ENCODE measurements at regions not wholly inside any gene's neighbourhood (a gene's known extent, or its start where the extent isn't known, plus 50 kb on each side); places are given as distances from the start of the nearest gene placed in this dataset.

DNA sequence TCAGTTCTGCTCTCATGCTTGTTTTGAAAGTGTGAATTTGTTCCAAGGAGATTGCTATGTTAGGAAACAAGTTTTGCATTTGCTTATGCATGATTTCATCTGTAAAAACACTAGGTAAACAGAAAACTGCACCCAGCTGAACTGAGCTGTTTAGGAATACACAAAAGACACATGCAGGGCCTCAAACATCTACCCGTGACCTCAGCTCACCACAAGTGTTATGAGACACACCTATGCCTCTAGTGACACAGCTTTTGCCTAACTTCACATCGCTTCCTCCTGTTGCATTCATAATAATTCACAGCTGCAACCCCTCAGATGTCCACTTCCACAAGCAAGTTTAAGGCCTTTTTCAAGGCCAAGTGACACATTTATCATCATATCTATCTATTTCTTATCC lies 98.0 kb upstream of the SLC24A3 start:
- H3K9ac ChIP-seq (ENCODE audit: low read length), result no peak overlapping the region
- H3K79me2 ChIP-seq (ENCODE audit: low read length), result no peaks in the 10 kb centered on the region
- no peak overlapping the region for H3K27ac ChIP-seq (ENCODE audit: low read length)
- TF ChIP-seq, protein P1, sequence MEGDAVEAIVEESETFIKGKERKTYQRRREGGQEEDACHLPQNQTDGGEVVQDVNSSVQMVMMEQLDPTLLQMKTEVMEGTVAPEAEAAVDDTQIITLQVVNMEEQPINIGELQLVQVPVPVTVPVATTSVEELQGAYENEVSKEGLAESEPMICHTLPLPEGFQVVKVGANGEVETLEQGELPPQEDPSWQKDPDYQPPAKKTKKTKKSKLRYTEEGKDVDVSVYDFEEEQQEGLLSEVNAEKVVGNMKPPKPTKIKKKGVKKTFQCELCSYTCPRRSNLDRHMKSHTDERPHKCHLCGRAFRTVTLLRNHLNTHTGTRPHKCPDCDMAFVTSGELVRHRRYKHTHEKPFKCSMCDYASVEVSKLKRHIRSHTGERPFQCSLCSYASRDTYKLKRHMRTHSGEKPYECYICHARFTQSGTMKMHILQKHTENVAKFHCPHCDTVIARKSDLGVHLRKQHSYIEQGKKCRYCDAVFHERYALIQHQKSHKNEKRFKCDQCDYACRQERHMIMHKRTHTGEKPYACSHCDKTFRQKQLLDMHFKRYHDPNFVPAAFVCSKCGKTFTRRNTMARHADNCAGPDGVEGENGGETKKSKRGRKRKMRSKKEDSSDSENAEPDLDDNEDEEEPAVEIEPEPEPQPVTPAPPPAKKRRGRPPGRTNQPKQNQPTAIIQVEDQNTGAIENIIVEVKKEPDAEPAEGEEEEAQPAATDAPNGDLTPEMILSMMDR (IDR thresholded peaks at IDR 0.05; ENCODE audit: low read depth, low read length), result no peak
- TF ChIP-seq EZH2phosphoT487 (IDR thresholded peaks at IDR 0.05; ENCODE audit: low read depth), result no peak
- H2AFZ ChIP-seq (ENCODE audit: low read depth, low read length), result no peak overlapping the region
- H3K27me3 ChIP-seq (ENCODE audit: low read depth, low read length), result no peaks in the 10 kb centered on the region
- no peak overlapping the region for H3K4me2 ChIP-seq (ENCODE audit: low read length)
- H3K9me3 ChIP-seq (ENCODE audit: insufficient read depth, low read length), result no peaks in the 10 kb centered on the region
- no peak overlapping the region for H3K4me3 ChIP-seq (ENCODE audit: low read length)
- no peaks in the 10 kb centered on the region for H4K20me1 ChIP-seq (ENCODE audit: insufficient read depth, low read length)
- H3K4me1 ChIP-seq (ENCODE audit: low read length), result no peaks in the 10 kb centered on the region
- H3K36me3 ChIP-seq (replicated peaks; ENCODE audit: low read depth, low read length), result no peaks in the 10 kb centered on the region

DNA sequence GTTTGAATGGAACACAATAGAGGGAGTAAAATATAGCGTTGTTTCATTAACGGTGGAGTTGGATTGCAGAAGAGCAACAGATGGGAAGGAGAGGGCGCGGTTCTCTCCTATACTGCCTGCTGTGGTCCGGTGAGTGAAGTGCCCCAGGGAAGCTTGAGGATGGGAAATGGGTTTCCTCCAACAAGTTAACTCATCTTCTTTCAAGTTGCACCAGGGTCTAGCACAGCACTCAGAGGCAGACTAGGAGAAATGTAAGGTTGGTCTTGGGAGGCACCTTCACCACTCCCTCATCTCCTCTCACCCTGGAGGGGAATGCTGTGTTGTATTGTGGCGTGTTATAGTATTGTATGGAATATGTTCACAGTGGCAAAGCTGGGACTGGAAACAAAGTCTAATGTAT lies 96.9 kb upstream of the SLC24A3 start:
- Histone ChIP-seq H2AFZ (ENCODE audit: low read depth, low read length) (no peak overlapping the region), H3K9ac (ENCODE audit: low read length) (no peak overlapping the region), H3K27me3 (ENCODE audit: low read depth, low read length) (no peaks in the 10 kb centered on the region)

DNA sequence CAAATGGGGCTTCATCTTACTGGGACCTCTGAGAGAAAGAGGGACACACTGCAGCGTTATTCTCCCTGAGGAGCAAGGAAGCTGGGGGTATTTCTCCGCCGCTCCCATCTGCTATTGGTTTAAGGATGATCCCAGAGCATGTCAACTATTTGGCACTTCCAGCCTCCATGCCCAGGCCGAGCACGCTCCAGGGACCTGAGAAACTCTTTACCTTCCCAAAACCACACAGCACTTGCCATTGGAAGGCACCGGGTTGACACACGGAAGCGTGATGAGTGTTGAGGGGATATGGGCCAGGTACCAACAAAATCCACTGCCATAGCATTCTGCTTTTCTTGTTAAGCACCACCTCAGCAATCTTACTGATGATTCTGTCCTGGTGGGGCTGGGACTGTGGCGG lies 92.4 kb upstream of the SLC24A3 start:
- no peaks in the 10 kb centered on the region for H3K79me2 ChIP-seq (ENCODE audit: low read length)
- H3K4me2 ChIP-seq (ENCODE audit: low read length), result no peak overlapping the region
- no peak overlapping the region for H3K4me3 ChIP-seq (ENCODE audit: low read length)
- H3K27me3 ChIP-seq (ENCODE audit: low read depth, low read length), result no peaks in the 10 kb centered on the region
- no peak overlapping the region for H3K9ac ChIP-seq (ENCODE audit: low read length)
- TF ChIP-seq, protein P1 (IDR thresholded peaks at IDR 0.05; ENCODE audit: low read depth, low read length), result no peak
- TF ChIP-seq EZH2phosphoT487 (IDR thresholded peaks at IDR 0.05; ENCODE audit: low read depth), result no peak
- H3K4me1 ChIP-seq (ENCODE audit: low read length), result peaks cover 17% of the 10 kb centered on the region
- no peaks in the 10 kb centered on the region for H3K36me3 ChIP-seq (replicated peaks; ENCODE audit: low read depth, low read length)
- H4K20me1 ChIP-seq (ENCODE audit: insufficient read depth, low read length), result no peaks in the 10 kb centered on the region; the same call in 1 of the 2 replicates
- H3K27ac ChIP-seq (ENCODE audit: low read length), result no peak overlapping the region
- H3K9me3 ChIP-seq (ENCODE audit: insufficient read depth, low read length), result no peaks in the 10 kb centered on the region
- H2AFZ ChIP-seq (ENCODE audit: low read depth, low read length), result no peak overlapping the region

More for the DNA sequence above, 96.9 kb upstream of the SLC24A3 start:
- TF ChIP-seq EZH2phosphoT487 (IDR thresholded peaks at IDR 0.05; ENCODE audit: low read depth), result no peak
- TF ChIP-seq, protein P1 (IDR thresholded peaks at IDR 0.05; ENCODE audit: low read depth, low read length), result no peak
- Histone ChIP-seq H3K79me2 (ENCODE audit: low read length) (no peaks in the 10 kb centered on the region), H3K4me1 (ENCODE audit: low read length) (no peaks in the 10 kb centered on the region), H3K27ac (ENCODE audit: low read length) (no peak overlapping the region), H3K4me2 (ENCODE audit: low read length) (no peak overlapping the region), H3K9me3 (ENCODE audit: insufficient read depth, low read length) (no peaks in the 10 kb centered on the region), H3K4me3 (ENCODE audit: low read length) (no peak overlapping the region), H3K36me3 (replicated peaks; ENCODE audit: low read depth, low read length) (no peaks in the 10 kb centered on the region), H4K20me1 (ENCODE audit: insufficient read depth, low read length) (no peaks in the 10 kb centered on the region)

DNA sequence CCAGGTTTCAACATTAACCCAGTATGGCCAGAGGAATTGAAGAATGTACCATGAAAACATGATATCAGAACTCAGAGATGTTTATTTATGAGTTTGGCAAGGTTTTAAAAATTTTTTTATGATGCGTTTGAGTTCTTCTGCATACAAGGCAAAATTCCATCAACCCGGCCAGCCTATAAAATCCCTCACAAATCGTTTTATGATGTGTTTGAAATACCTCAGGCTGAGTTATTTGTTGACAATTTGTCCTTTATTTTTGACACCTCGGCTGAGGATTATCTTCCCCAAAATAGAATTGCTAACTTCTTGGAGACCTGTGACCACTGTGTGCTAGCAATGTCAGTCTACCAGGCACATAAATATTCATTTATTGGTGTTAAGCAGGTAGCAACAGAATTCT lies 91.9 kb upstream of the SLC24A3 start:
- Histone ChIP-seq H3K27ac (ENCODE audit: low read length) (no peak overlapping the region), H4K20me1 (ENCODE audit: insufficient read depth, low read length) (no peaks in the 10 kb centered on the region; the same call in 1 of the 2 replicates), H3K4me3 (ENCODE audit: low read length) (no peak overlapping the region), H3K9ac (ENCODE audit: low read length) (no peak overlapping the region), H2AFZ (ENCODE audit: low read depth, low read length) (no peak overlapping the region), H3K9me3 (ENCODE audit: insufficient read depth, low read length) (no peaks in the 10 kb centered on the region), H3K79me2 (ENCODE audit: low read length) (no peaks in the 10 kb centered on the region), H3K27me3 (ENCODE audit: low read depth, low read length) (no peaks in the 10 kb centered on the region), H3K4me2 (ENCODE audit: low read length) (no peak overlapping the region), H3K36me3 (replicated peaks; ENCODE audit: low read depth, low read length) (no peaks in the 10 kb centered on the region), H3K4me1 (ENCODE audit: low read length) (peaks cover 17% of the 10 kb centered on the region)
- TF ChIP-seq, protein P1 (IDR thresholded peaks at IDR 0.05; ENCODE audit: low read depth, low read length), result no peak
- TF ChIP-seq EZH2phosphoT487 (IDR thresholded peaks at IDR 0.05; ENCODE audit: low read depth), result no peak

All from OCI-LY3 (cell line).